Mucosa of rectum (tissue), 2 donors: ENCODE measurements at regions not wholly inside any gene's neighbourhood (a gene's known extent, or its start where the extent isn't known, plus 50 kb on each side); places are given as distances from the start of the nearest gene placed in this dataset.

Source experiments
- H3K27ac ChIP-seq, 2 donors: one replicate each; pipeline ENCODE4 v1.7.0; 2013; ENCODE audit warnings: inconsistent platforms in 2 of 2, low read depth in 2 of 2, low read length in 2 of 2
- H3K27me3 ChIP-seq, 2 donors: one replicate each; pipeline ENCODE4 v1.7.0; 2013; ENCODE audit warnings: low read length in 2 of 2; ENCODE audit not compliant: control insufficient read depth in 2 of 2, insufficient read depth in 2 of 2
- H3K36me3 ChIP-seq, 2 donors: one replicate each; pipeline ENCODE4 v1.7.0; 2013; ENCODE audit warnings: low read length in 2 of 2; ENCODE audit not compliant: control insufficient read depth in 2 of 2, insufficient read depth in 2 of 2
- H3K4me1 ChIP-seq, 2 donors: one replicate each; pipeline ENCODE4 v1.7.0; 2013; ENCODE audit warnings: low read length in 2 of 2, mild to moderate bottlenecking in 1 of 2; ENCODE audit not compliant: control insufficient read depth in 2 of 2, insufficient read depth in 2 of 2
- H3K4me3 ChIP-seq, 2 donors: one replicate each; pipeline ENCODE4 v1.7.0; 2013; ENCODE audit warnings: low read length in 2 of 2
- H3K9ac ChIP-seq, 2 donors: one replicate each; pipeline ENCODE4 v1.7.0; 2013; ENCODE audit warnings: low read length in 2 of 2, low read depth in 1 of 2, mild to moderate bottlenecking in 1 of 2
- H3K9me3 ChIP-seq, 2 donors: one replicate each; pipeline ENCODE4 v1.7.0; 2013; ENCODE audit warnings: low read length in 2 of 2; ENCODE audit not compliant: control insufficient read depth in 2 of 2
- donor health status: healthy.
- donor health status: Normal muscosa, but diverticular disease.

- H3K4me3 ChIP-seq, result no peak overlapping the region
- no peak overlapping the region for H3K9ac ChIP-seq
- H3K27me3 ChIP-seq, result no peaks in the 10 kb centered on the region
- H3K4me1 ChIP-seq, result no peaks in the 10 kb centered on the region
- H3K27ac ChIP-seq, result no peak overlapping the region
- no peaks in the 10 kb centered on the region for H3K9me3 ChIP-seq
- H3K36me3 ChIP-seq, result no peaks in the 10 kb centered on the region
These were observed 417.6 kb downstream of the SUCLG1 start for GRCh38 chr2:84041506-84041905.

- Histone ChIP-seq H3K4me1 (no peaks in the 10 kb centered on the region), H3K27me3 (no peaks in the 10 kb centered on the region), H3K9ac (no peak overlapping the region), H3K36me3 (no peaks in the 10 kb centered on the region), H3K9me3 (no peaks in the 10 kb centered on the region), H3K27ac (no peak overlapping the region), H3K4me3 (no peak overlapping the region)
These were observed 418.8 kb downstream of the SUCLG1 start for GRCh38 chr2:84040281-84040680.

GRCh38 chr2:84038866-84039265 lies 420.2 kb downstream of the SUCLG1 start:
- Histone ChIP-seq H3K27ac (no peak overlapping the region), H3K9ac (no peak overlapping the region), H3K36me3 (no peaks in the 10 kb centered on the region), H3K9me3 (no peaks in the 10 kb centered on the region), H3K4me1 (no peaks in the 10 kb centered on the region), H3K4me3 (no peak overlapping the region), H3K27me3 (no peaks in the 10 kb centered on the region)

- Histone ChIP-seq H3K27me3 (no peaks in the 10 kb centered on the region), H3K4me3 (no peak overlapping the region)
These were observed 425.6 kb downstream of the SUCLG1 start for GRCh38 chr2:84033347-84033974.

GRCh38 chr2:84031312-84032050 lies 427.6 kb downstream of the SUCLG1 start:
- Histone ChIP-seq H3K9me3 (no peaks in the 10 kb centered on the region), H3K4me1 (peaks cover 0 to 3% of the 10 kb centered on the region in 2 donors), H3K4me3 (no peak overlapping the region), H3K27me3 (no peaks in the 10 kb centered on the region), H3K27ac (no peak overlapping the region), H3K9ac (no peak overlapping the region), H3K36me3 (no peaks in the 10 kb centered on the region)

More at GRCh38 chr2:84033347-84033974, 425.6 kb downstream of the SUCLG1 start:
- Histone ChIP-seq H3K36me3 (no peaks in the 10 kb centered on the region), H3K4me1 (peaks cover 0 to 3% of the 10 kb centered on the region in 2 donors), H3K9ac (no peak overlapping the region), H3K27ac (no peak overlapping the region), H3K9me3 (no peaks in the 10 kb centered on the region)

- H3K4me1 ChIP-seq, result peaks cover 0 to 3% of the 10 kb centered on the region in 2 donors
- H3K27me3 ChIP-seq, result no peaks in the 10 kb centered on the region
- no peaks in the 10 kb centered on the region for H3K9me3 ChIP-seq
- H3K4me3 ChIP-seq, result no peak overlapping the region
- no peaks in the 10 kb centered on the region for H3K36me3 ChIP-seq
- no peak overlapping the region for H3K27ac ChIP-seq
- no peak overlapping the region for H3K9ac ChIP-seq
These were observed 429.0 kb downstream of the SUCLG1 start for GRCh38 chr2:84029903-84030575.

GRCh38 chr2:84026818-84027217 lies 432.3 kb downstream of the SUCLG1 start:
- no peak overlapping the region for H3K9ac ChIP-seq
- H3K36me3 ChIP-seq, result no peaks in the 10 kb centered on the region
- no peaks in the 10 kb centered on the region for H3K27me3 ChIP-seq
- no peaks in the 10 kb centered on the region for H3K9me3 ChIP-seq
- no peak overlapping the region for H3K27ac ChIP-seq
- H3K4me3 ChIP-seq, result no peak overlapping the region
- peaks cover 0 to 3% of the 10 kb centered on the region in 2 donors for H3K4me1 ChIP-seq

- Histone ChIP-seq H3K4me3 (no peak overlapping the region), H3K4me1 (no peaks in the 10 kb centered on the region), H3K27me3 (no peaks in the 10 kb centered on the region), H3K9ac (no peak overlapping the region), H3K27ac (no peak overlapping the region), H3K36me3 (no peaks in the 10 kb centered on the region), H3K9me3 (no peaks in the 10 kb centered on the region)
These were observed 436.2 kb downstream of the SUCLG1 start for GRCh38 chr2:84022810-84023431.

- no peaks in the 10 kb centered on the region for H3K9me3 ChIP-seq
- no peak overlapping the region for H3K27ac ChIP-seq
- no peak overlapping the region for H3K4me3 ChIP-seq
- H3K4me1 ChIP-seq, result no peaks in the 10 kb centered on the region
- no peaks in the 10 kb centered on the region for H3K27me3 ChIP-seq
- H3K9ac ChIP-seq, result no peak overlapping the region
- no peaks in the 10 kb centered on the region for H3K36me3 ChIP-seq
These were observed 442.1 kb downstream of the SUCLG1 start for GRCh38 chr2:84017010-84017409.

- no peaks in the 10 kb centered on the region for H3K4me1 ChIP-seq
- H3K9ac ChIP-seq, result no peak overlapping the region
- H3K27me3 ChIP-seq, result no peaks in the 10 kb centered on the region
- H3K27ac ChIP-seq, result no peak overlapping the region
- no peaks in the 10 kb centered on the region for H3K36me3 ChIP-seq
- H3K4me3 ChIP-seq, result no peak overlapping the region
- H3K9me3 ChIP-seq, result no peaks in the 10 kb centered on the region
These were observed 442.9 kb downstream of the SUCLG1 start for GRCh38 chr2:84016183-84016582.
